Psoas muscle (tissue), 7 donors: ENCODE measurements at regions not wholly inside any gene's neighbourhood (a gene's known extent, or its start where the extent isn't known, plus 50 kb on each side); places are given as distances from the start of the nearest gene placed in this dataset.

ENCODE experiments used
- ATAC-seq, 4 donors: fragments of 200-7000 bp; cut with Tn5 transposase; one replicate each; pipeline ENCODE4 v1.9.1; 2020; ENCODE audit warnings: moderate library complexity in 3 of 4, mild to moderate bottlenecking in 2 of 4
- DNase-seq, 2 donors: peaks; one replicate each; pipeline ENCODE4 v3.0.0-alpha.2; 2020
- H3K27ac ChIP-seq: fragments of 200-600 bp; one replicate; pipeline ENCODE4 v1.8.0; 2022
- H3K27me3 ChIP-seq, 3 donors: fragments of 200-600 bp in 1 of 3; one replicate each; pipeline versions ENCODE4 v1.6.1 to v1.8.0; 2013 to 2022; ENCODE audit warnings: low read length in 2 of 3, mild to moderate bottlenecking in 2 of 3, moderate library complexity in 1 of 3; ENCODE audit not compliant: insufficient read depth in 3 of 3
- H3K36me3 ChIP-seq, 2 donors: fragments of 200-600 bp in 1 of 2; one replicate each; pipeline versions ENCODE4 v1.6.1 to v1.8.0; 2013 to 2022; ENCODE audit warnings: low read depth in 1 of 2, mild to moderate bottlenecking in 1 of 2, moderate library complexity in 1 of 2; ENCODE audit not compliant: insufficient read depth in 1 of 2
- H3K4me1 ChIP-seq: fragments of 200-600 bp; one replicate; pipeline ENCODE4 v1.8.0; 2022
- H3K4me3 ChIP-seq: fragments of 200-600 bp; one replicate; pipeline ENCODE4 v1.8.0; 2022; ENCODE audit warnings: mild to moderate bottlenecking
- H3K9me3 ChIP-seq: fragments of 200-600 bp; one replicate; pipeline ENCODE4 v1.8.0; 2022
- WGBS, 3 donors: extraction: QIAGEN DNeasy Blood & Tissue Kit; methylation state at CpG; one replicate each; pipeline versions ENCODE4 v1.1.6 to v1.1.7; 2013; 5-methylcytosine and 5-hydroxymethylcytosine counted together
- intact Hi-C, 2 donors: fragments of 100-400 bp; cut with DNase I; formaldehyde crosslinking; loops; one replicate each; pipeline versions ENCODE4 v1.11.0 to v1.14.2; 2022
- TF ChIP-seq, protein P1 (sequence below): fragments of 200-600 bp; IDR thresholded peaks from one replicate; pipeline ENCODE4 v1.8.0; 2022; ENCODE audit warnings: antibody characterized with exemption
- donor health status: healthy with polysubstance abuse.
- donor health status: DM: no; HTN: no; CAD: no; lungs with moderate emphysema.
- donor health status: Bipolar disorder and iron deficiency.
- donor health status: healthy.
- donor health status: DM: yes; HTN: yes; CAD: no.
- donor health status: DM: no; HTN: no; CAD: no.
- donor health status: DM: yes; HTN: yes; CAD: no.

DNA sequence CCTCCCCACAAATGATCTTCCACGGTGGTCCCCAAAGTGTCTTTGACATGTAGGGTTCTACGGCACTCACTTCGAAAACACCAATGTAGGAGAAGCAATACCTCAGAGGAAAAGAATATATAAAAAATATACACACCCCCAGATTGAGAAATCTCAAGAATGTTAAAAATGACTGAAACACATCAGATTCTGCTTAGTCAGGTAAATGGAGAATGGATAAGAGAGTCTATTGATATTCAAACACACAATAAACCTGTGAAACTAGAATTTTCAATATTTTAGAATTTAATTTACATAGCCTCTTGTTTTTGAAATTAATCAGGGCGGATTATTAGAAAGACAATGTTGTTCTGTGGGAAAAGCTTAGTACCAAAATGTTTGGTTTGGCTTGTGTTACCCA, 712.4 kb downstream of the GATA3 start:
- TF ChIP-seq, protein P1, sequence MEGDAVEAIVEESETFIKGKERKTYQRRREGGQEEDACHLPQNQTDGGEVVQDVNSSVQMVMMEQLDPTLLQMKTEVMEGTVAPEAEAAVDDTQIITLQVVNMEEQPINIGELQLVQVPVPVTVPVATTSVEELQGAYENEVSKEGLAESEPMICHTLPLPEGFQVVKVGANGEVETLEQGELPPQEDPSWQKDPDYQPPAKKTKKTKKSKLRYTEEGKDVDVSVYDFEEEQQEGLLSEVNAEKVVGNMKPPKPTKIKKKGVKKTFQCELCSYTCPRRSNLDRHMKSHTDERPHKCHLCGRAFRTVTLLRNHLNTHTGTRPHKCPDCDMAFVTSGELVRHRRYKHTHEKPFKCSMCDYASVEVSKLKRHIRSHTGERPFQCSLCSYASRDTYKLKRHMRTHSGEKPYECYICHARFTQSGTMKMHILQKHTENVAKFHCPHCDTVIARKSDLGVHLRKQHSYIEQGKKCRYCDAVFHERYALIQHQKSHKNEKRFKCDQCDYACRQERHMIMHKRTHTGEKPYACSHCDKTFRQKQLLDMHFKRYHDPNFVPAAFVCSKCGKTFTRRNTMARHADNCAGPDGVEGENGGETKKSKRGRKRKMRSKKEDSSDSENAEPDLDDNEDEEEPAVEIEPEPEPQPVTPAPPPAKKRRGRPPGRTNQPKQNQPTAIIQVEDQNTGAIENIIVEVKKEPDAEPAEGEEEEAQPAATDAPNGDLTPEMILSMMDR: no peak
- no peak for ATAC-seq

DNA sequence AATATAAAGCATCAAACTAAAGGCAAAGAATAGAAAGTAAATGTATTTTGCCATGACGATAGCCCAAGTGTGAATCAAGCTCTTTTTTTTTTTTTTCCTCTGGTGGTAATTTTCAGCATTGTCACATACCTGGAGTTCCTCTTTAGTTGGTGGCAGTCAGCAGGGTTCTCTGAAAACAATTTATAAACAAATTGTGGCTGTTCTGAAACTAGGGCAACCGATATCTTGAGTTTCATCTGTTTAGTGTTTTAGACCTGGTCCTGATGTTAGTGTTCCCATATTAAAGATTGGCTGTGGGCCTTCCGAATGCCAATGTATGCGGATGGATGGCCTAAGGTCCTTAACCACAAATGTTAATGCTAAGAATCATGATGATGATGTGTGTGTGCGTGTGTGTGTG, 713.1 kb downstream of the GATA3 start:
- WGBS, 3 donors: 66 to 75% (median 72%) methylated on average over 5 of the region's 5 CpGs
- DNase-seq (no peak), ATAC-seq (no peak)
- Histone ChIP-seq H3K4me3 (no peak overlapping the region), H3K27ac (no peak overlapping the region), H3K27me3 (no peaks in the 10 kb centered on the region), H3K4me1 (no peaks in the 10 kb centered on the region), H3K36me3 (no peaks in the 10 kb centered on the region), H3K9me3 (no peaks in the 10 kb centered on the region)
- TF ChIP-seq, protein P1: no peak
- intact Hi-C loops: no loop called here

More for the DNA sequence above, 712.4 kb downstream of the GATA3 start:
- 88 to 91% (median 90%) methylated on average over 4 of the region's 4 CpGs for WGBS, 3 donors
- DNase-seq: no peak
- intact Hi-C loops: no loop called here
- Histone ChIP-seq H3K27me3 (no peaks in the 10 kb centered on the region), H3K4me1 (no peaks in the 10 kb centered on the region), H3K36me3 (no peaks in the 10 kb centered on the region), H3K27ac (no peak overlapping the region), H3K9me3 (no peaks in the 10 kb centered on the region), H3K4me3 (no peak overlapping the region)

DNA sequence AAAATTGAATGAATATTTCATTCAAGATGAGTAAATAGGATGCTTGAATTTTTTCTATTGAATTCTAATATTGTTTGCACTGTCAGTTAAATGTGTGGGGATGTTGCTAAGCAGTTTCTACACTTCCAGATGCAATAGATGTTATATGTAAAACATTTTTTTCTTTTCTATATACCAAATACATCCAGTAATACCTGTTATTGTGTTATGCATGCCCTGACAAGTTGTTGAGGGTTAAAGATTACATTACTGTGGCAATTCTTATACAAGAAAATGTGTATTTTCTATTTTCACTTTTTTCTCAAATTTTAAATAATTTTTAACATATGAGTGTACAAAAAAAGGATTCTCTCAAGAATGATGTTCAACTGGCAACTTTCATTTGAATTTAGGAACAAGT, 713.9 kb downstream of the GATA3 start:
- H3K36me3 ChIP-seq: no peaks in the 10 kb centered on the region
- ATAC-seq (no peak), DNase-seq (no peak)
- H3K4me3 ChIP-seq: no peak overlapping the region
- H3K4me1 ChIP-seq: no peaks in the 10 kb centered on the region
- H3K9me3 ChIP-seq: no peaks in the 10 kb centered on the region
- intact Hi-C loops: no loop called here
- H3K27me3 ChIP-seq: no peaks in the 10 kb centered on the region
- H3K27ac ChIP-seq: no peak overlapping the region
- TF ChIP-seq, protein P1: no peak

DNA sequence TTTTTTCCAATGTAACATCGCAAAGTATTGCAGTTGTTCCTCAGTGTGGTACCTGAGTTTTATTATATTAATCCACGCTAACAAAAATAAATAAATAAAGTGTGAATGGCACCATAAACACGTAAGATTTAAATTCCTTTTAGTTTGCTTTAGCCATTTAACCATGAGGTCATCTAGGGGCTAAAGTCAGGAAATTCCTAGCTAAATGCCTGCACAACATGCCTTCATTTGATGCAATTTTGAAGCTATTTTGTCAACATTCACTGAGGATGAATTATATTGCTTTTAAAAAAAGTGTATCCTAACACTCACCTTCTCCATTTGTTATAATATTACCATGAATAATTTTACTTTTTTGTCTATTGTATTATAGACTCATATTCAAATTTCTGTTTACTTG, 714.4 kb downstream of the GATA3 start:
- Histone ChIP-seq H3K27ac (no peak overlapping the region), H3K4me3 (no peak overlapping the region), H3K4me1 (no peaks in the 10 kb centered on the region), H3K9me3 (no peaks in the 10 kb centered on the region), H3K36me3 (no peaks in the 10 kb centered on the region), H3K27me3 (no peaks in the 10 kb centered on the region)
- 35 to 42% (median 37%) methylated on average over 3 of the region's 3 CpGs for WGBS, 3 donors
- ATAC-seq: no peak
- no peak for DNase-seq
- TF ChIP-seq, protein P1: no peak
- intact Hi-C loops: no loop called here

DNA sequence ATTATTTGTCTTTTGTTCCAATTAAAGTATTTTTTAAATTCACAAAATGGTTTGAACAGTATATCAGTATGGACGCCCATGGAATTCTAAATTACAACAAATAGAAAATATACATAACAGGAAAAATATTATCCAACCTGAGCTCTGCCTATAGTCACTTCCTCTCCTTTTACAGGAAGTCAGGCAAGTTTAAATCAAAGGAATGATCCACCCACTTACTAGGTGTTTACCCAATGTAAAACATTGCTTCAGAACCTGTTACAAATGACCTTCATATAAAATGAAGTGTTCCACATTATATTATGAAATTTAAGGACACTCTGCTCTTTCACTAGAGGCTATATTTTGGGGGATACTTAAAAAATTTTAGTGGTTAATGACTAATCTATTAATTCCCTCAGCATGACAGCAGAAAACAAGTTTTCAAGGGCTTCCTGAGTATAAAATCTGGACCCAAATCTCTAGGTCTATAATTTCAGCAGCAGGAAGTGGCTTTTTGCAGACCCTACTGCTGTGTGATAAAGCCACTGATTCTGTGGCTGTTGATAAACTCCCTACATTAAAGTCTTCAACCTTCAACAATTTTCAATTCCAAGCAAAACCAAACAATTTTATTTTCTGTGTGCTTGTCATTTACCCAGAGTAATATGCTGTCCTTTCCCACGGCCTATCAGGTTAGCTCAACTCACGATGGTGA, 722.6 kb downstream of the GATA3 start:
- no peaks in the 10 kb centered on the region for H3K36me3 ChIP-seq
- no peak overlapping the region for H3K27ac ChIP-seq
- H3K9me3 ChIP-seq: no peaks in the 10 kb centered on the region
- H3K4me3 ChIP-seq: no peak overlapping the region
- TF ChIP-seq, protein P1: no peak
- H3K27me3 ChIP-seq: no peaks in the 10 kb centered on the region
- ATAC-seq (no peak), DNase-seq (no peak)
- WGBS, 3 donors: 70 to 78% (median 77%) methylated on average over 3 of the region's 3 CpGs
- H3K4me1 ChIP-seq: no peaks in the 10 kb centered on the region
- intact Hi-C loops: no loop called here
